Suprapubic skin (tissue), 4 donors: ENCODE measurements at regions not wholly inside any gene's neighbourhood (a gene's known extent, or its start where the extent isn't known, plus 50 kb on each side); places are given as distances from the start of the nearest gene placed in this dataset.

Experiments used
- DNase-seq, 2 donors: peaks; one replicate each; pipeline ENCODE4 v3.0.0-alpha.2; 2019; ENCODE audit warnings: low spot score in 2 of 2
- H3K27ac ChIP-seq: fragments of 200-600 bp; sonication (generic); one replicate; pipeline ENCODE4 v1.5.1; 2019
- H3K27me3 ChIP-seq: fragments of 200-600 bp; sonication (generic); one replicate; pipeline ENCODE4 v1.5.1; 2019
- H3K36me3 ChIP-seq: fragments of 200-600 bp; sonication (generic); one replicate; pipeline ENCODE4 v1.5.1; 2019
- H3K4me1 ChIP-seq: fragments of 200-600 bp; sonication (generic); one replicate; pipeline ENCODE4 v1.5.1; 2019
- H3K4me3 ChIP-seq: fragments of 200-600 bp; sonication (generic); one replicate; pipeline ENCODE4 v1.5.1; 2019; ENCODE audit warnings: mild to moderate bottlenecking
- H3K9me3 ChIP-seq: fragments of 200-600 bp; sonication (generic); one replicate; pipeline ENCODE4 v1.5.1; 2019
- EP300 ChIP-seq: sonication (generic); formaldehyde crosslinking; IDR thresholded peaks from one replicate; pipeline ENCODE4 v1.6.1; 2017; ENCODE audit warnings: antibody characterized with exemption
- POLR2A ChIP-seq, 2 donors: fragments of 450-650 bp; IDR thresholded peaks; one replicate each; pipeline ENCODE4 v1.6.1; 2017; ENCODE audit warnings: antibody characterized with exemption in 2 of 2, mild to moderate bottlenecking in 2 of 2, moderate library complexity in 2 of 2
- POLR2AphosphoS5 ChIP-seq, 3 donors: sonication (generic); formaldehyde crosslinking; IDR thresholded peaks; one replicate each; pipeline ENCODE4 v1.6.1; 2017; ENCODE audit warnings: antibody characterized with exemption in 3 of 3
- WGBS: methylation state at CpG from one replicate; pipeline ENCODE4 v1.1.5; 2018; 5-methylcytosine and 5-hydroxymethylcytosine counted together
- TF ChIP-seq, protein P1 (sequence below), 2 donors: fragments of 200-600 bp in 1 of 2; fragments of 450-650 bp in 1 of 2; sonication (generic) in 1 of 2; IDR thresholded peaks; one replicate each; pipeline ENCODE4 v1.5.1; 2016 to 2019; ENCODE audit warnings: antibody characterized with exemption in 2 of 2, mild to moderate bottlenecking in 1 of 2, moderate library complexity in 1 of 2

DNA sequence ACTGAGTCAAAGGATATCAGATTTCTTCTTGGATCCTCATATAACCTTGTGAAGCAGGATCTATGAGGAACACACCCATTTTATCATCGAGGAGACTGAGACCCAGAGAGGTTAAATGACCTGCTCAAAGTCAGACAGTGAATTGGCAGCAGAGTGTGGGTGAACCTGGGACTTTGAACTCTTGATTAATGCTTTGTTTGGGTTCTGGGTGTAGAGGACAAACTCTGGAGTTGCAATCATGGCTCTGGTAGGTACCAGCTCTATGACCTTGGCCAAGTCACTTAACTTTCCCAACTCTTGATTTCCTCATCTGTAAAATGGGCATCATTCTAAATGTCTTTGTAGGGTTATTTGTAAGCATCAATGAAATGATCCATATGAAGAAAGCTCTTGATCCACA lies 166.4 kb downstream of the HAPSTR1 start:
- H3K36me3 ChIP-seq, result no peaks in the 10 kb centered on the region
- DNase-seq, result no peak
- TF ChIP-seq EP300, result no peak
- TF ChIP-seq, protein P1, sequence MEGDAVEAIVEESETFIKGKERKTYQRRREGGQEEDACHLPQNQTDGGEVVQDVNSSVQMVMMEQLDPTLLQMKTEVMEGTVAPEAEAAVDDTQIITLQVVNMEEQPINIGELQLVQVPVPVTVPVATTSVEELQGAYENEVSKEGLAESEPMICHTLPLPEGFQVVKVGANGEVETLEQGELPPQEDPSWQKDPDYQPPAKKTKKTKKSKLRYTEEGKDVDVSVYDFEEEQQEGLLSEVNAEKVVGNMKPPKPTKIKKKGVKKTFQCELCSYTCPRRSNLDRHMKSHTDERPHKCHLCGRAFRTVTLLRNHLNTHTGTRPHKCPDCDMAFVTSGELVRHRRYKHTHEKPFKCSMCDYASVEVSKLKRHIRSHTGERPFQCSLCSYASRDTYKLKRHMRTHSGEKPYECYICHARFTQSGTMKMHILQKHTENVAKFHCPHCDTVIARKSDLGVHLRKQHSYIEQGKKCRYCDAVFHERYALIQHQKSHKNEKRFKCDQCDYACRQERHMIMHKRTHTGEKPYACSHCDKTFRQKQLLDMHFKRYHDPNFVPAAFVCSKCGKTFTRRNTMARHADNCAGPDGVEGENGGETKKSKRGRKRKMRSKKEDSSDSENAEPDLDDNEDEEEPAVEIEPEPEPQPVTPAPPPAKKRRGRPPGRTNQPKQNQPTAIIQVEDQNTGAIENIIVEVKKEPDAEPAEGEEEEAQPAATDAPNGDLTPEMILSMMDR (IDR thresholded peaks at IDR 0.05), result no peak
- no peak for TF ChIP-seq POLR2AphosphoS5 (IDR thresholded peaks at IDR 0.05)
- peaks cover 5% of the 10 kb centered on the region for H3K27me3 ChIP-seq
- H3K4me1 ChIP-seq, result no peaks in the 10 kb centered on the region
- H3K4me3 ChIP-seq, result no peak overlapping the region
- H3K27ac ChIP-seq, result no peak overlapping the region
- H3K9me3 ChIP-seq, result no peaks in the 10 kb centered on the region
- 67% methylated on average over 1 of the region's 1 CpG for WGBS

DNA sequence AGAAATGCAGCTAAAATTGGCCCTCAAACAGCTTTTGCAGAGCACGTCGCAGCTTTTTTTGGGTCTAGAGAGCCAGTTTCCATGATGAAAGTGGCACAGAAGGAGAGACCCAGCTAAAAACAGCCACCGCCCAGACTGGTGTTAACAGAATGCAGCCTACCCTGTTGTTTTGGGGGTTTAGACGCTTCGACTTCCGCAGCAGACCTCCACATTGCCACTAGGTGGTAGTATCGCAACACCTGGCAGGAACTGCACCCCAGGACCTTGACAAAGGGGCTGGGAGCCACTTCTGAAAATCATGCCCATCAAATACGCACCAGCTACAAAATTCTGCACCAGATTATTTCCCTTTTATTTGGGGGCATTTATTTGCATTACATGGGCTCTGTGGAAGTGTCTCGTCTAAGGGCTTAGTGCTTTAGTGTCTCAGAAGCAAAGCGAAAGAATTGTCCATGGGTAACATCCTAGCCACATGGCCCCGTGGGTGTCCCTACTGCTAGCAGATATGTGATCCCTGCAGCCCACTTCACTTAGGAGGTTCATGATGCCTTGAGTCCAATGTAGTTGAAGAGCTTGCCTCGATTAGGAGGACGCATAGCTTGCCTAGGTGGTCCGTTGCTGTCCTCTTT lies 167.1 kb downstream of the HAPSTR1 start:
- no peak for TF ChIP-seq EP300
- TF ChIP-seq, protein P1 (IDR thresholded peaks at IDR 0.05), result peak in 1 of 2 donors; percentile 46
- Histone ChIP-seq H3K4me1 (no peaks in the 10 kb centered on the region), H3K4me3 (no peak overlapping the region), H3K27ac (no peak overlapping the region), H3K9me3 (no peaks in the 10 kb centered on the region), H3K27me3 (peaks cover 5% of the 10 kb centered on the region), H3K36me3 (no peaks in the 10 kb centered on the region)
- 54% methylated on average over 11 of the region's 14 CpGs for WGBS
- DNase-seq, result no peak

DNA sequence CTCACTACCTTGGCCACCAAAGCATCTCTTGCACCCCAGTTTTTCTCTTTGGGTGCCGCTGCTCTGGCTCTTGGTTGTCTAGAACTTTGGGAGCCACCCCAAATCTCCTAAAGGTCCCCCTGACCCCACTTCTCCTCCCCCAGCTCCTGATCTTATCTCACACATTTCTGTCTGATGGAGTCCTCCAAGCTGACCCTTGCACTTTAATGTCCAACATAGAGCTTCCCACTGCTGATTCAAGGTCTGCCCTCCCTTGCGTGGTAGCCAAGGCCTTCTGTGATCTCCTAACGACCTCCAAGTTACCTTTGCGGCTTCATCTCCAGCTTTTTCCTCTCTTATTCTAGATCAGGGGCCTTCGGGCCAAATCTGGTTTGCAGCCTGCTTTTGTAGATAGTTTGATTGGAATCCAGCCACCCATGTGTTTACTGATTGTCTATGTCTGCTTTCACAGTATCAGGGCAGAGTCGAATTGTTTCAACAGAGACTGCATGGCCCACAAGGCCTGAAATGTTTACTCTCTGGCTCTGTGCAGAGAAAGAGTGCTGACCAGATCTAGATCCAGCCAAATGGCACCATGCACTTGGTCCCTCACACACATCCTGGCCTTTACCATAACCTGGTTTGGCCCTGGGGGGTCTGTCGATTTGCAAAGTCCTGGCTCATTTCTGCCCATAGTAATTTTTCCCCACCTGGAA lies 168.6 kb downstream of the HAPSTR1 start:
- WGBS, result 79% methylated on average over 7 of the region's 7 CpGs
- Histone ChIP-seq H3K36me3 (no peaks in the 10 kb centered on the region), H3K27me3 (no peaks in the 10 kb centered on the region), H3K9me3 (no peaks in the 10 kb centered on the region), H3K27ac (no peak overlapping the region), H3K4me1 (no peaks in the 10 kb centered on the region), H3K4me3 (no peak overlapping the region)
- no peak for DNase-seq
- TF ChIP-seq POLR2AphosphoS5 (IDR thresholded peaks at IDR 0.05), result no peak
- TF ChIP-seq, protein P1 (IDR thresholded peaks at IDR 0.05), result no peak
- no peak for TF ChIP-seq POLR2A (IDR thresholded peaks at IDR 0.05)
- no peak for TF ChIP-seq EP300

DNA sequence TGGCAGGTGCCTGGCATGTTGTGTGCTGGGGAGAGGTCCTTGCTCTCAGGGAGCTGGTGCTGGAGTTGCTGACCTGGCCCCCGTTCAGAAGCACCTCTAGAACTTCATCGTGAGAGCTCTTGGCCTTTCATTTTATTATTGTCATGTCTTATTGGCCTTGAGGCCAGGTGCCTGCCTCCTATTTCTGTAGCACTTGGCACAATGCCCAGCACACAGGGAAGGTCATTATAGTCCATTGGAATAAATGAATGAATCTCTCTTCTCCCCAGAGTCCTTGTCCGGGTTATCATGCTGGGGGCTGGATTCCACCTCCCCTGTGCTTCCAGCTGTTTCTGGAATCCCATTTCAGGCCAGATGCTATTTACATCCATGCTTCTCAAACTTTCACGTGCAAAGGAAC lies 169.2 kb downstream of the HAPSTR1 start:
- no peaks in the 10 kb centered on the region for H3K27me3 ChIP-seq
- H3K9me3 ChIP-seq, result peaks cover under 1% of the 10 kb centered on the region
- WGBS, result 56% methylated on average over 4 of the region's 4 CpGs
- H3K27ac ChIP-seq, result no peak overlapping the region
- no peaks in the 10 kb centered on the region for H3K36me3 ChIP-seq
- H3K4me3 ChIP-seq, result no peak overlapping the region
- DNase-seq, result no peak
- TF ChIP-seq POLR2AphosphoS5 (IDR thresholded peaks at IDR 0.05) (no peak), POLR2A (IDR thresholded peaks at IDR 0.05) (no peak), EP300 (no peak)
- TF ChIP-seq, protein P1 (IDR thresholded peaks at IDR 0.05), result no peak
- H3K4me1 ChIP-seq, result no peaks in the 10 kb centered on the region

DNA sequence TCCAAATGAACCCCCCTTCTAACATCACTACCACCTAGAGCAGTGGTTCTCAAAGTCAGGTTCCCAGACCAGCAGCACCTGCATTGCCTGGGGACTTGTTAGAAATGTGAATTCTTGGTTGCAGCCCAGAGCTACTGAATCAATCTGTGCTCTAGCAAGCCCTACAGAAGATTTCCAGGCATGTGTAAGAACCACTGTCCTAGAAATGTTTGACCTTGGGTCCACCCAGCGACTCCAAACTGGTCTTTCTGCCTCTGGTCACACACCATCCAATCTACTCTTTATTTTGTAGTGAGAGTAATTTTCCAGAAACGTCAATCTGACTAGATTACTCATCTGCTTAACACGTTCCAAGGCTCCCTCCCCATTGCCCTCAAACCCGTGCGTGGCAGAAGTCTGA lies 169.9 kb downstream of the HAPSTR1 start:
- DNase-seq, result no peak
- Histone ChIP-seq H3K27ac (no peak overlapping the region), H3K27me3 (no peaks in the 10 kb centered on the region), H3K9me3 (peaks cover 6% of the 10 kb centered on the region), H3K4me1 (no peaks in the 10 kb centered on the region), H3K4me3 (no peak overlapping the region), H3K36me3 (no peaks in the 10 kb centered on the region)
- no peak for TF ChIP-seq POLR2AphosphoS5 (IDR thresholded peaks at IDR 0.05)
- TF ChIP-seq EP300, result no peak
- TF ChIP-seq POLR2A (IDR thresholded peaks at IDR 0.05), result no peak
- TF ChIP-seq, protein P1 (IDR thresholded peaks at IDR 0.05), result no peak
- 61% methylated on average over 5 of the region's 5 CpGs for WGBS
